ENCODE measurements at regions not wholly inside any gene's neighbourhood (a gene's known extent, or its start where the extent isn't known, plus 50 kb on each side); places are given as distances from the start of the nearest gene placed in this dataset.

DNA sequence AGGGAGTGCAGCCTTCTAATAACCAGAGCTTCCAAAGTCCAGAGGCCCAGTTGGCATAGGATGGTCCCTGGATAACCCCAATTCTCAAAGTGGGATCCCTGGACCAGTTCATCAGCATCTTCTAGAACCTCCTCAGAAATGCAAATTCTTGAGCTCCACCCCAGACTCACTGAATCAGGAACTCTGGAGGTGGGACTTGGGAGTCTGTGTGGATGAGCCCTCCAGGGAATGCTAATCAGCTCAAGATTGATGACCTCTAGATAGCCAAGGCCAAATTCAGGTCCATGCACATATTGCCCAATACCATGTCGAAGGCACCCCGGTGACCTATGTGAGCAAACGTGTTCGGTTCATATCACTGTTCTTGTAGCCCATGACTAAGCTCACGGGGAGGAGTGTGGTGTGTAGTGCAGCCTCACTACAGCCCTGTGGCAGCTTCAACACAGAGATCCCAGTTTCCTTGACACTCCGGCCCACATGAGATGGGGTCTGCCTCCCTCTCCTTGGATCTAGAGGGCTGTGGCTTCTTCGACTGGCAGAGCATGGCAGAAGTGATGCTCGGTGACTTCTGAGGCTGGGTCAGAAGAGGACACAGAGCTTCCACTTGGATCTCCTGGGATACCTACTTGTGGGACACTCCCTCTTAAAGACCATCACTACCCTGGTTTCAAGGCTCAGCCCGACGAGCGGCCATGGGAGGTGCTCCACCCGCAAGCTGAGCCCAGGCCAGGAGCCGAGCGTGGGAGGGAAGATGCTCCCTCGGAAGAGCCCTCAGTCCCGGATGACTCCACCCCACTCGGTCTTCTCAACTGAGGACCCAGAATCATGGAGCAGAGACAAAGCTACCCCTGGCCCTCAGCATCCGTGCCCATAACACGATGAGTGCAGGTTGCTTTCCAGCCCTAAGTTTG lies 151.1 kb upstream of the CST7 start:
- TF ChIP-seq POLR2A (IDR thresholded peaks at IDR 0.05; ENCODE audit: low read length) (no peak), JUN (IDR thresholded peaks at IDR 0.05) (no peak), MAFK (IDR thresholded peaks at IDR 0.05; ENCODE audit: partially characterized antibody) (no peak), NPAS2 (CRISPR knock-in tag; IDR thresholded peaks at IDR 0.05; ENCODE audit: borderline replicate concordance) (no peak), HOXA7 (CRISPR knock-in tag; IDR thresholded peaks at IDR 0.05) (no peak), HDAC2 (IDR thresholded peaks at IDR 0.05) (no peak), EP300 (IDR thresholded peaks at IDR 0.05) (no peak), RAD21 (conservative IDR thresholded peaks at IDR 0.05 in 1 of 2, IDR thresholded peaks at IDR 0.05 in 1 of 2) (no peak), RNF2 (IDR thresholded peaks at IDR 0.05; ENCODE audit: borderline replicate concordance, low read depth) (no peak), ESRRA (IDR thresholded peaks at IDR 0.05; ENCODE audit: borderline replicate concordance, low read length) (no peak)
- TF ChIP-seq, protein P1, sequence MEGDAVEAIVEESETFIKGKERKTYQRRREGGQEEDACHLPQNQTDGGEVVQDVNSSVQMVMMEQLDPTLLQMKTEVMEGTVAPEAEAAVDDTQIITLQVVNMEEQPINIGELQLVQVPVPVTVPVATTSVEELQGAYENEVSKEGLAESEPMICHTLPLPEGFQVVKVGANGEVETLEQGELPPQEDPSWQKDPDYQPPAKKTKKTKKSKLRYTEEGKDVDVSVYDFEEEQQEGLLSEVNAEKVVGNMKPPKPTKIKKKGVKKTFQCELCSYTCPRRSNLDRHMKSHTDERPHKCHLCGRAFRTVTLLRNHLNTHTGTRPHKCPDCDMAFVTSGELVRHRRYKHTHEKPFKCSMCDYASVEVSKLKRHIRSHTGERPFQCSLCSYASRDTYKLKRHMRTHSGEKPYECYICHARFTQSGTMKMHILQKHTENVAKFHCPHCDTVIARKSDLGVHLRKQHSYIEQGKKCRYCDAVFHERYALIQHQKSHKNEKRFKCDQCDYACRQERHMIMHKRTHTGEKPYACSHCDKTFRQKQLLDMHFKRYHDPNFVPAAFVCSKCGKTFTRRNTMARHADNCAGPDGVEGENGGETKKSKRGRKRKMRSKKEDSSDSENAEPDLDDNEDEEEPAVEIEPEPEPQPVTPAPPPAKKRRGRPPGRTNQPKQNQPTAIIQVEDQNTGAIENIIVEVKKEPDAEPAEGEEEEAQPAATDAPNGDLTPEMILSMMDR (IDR thresholded peaks at IDR 0.05) = no peak
- TF ChIP-seq, protein P2, sequence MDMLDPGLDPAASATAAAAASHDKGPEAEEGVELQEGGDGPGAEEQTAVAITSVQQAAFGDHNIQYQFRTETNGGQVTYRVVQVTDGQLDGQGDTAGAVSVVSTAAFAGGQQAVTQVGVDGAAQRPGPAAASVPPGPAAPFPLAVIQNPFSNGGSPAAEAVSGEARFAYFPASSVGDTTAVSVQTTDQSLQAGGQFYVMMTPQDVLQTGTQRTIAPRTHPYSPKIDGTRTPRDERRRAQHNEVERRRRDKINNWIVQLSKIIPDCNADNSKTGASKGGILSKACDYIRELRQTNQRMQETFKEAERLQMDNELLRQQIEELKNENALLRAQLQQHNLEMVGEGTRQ (IDR thresholded peaks at IDR 0.05) = no peak
- TF ChIP-seq, protein P3, sequence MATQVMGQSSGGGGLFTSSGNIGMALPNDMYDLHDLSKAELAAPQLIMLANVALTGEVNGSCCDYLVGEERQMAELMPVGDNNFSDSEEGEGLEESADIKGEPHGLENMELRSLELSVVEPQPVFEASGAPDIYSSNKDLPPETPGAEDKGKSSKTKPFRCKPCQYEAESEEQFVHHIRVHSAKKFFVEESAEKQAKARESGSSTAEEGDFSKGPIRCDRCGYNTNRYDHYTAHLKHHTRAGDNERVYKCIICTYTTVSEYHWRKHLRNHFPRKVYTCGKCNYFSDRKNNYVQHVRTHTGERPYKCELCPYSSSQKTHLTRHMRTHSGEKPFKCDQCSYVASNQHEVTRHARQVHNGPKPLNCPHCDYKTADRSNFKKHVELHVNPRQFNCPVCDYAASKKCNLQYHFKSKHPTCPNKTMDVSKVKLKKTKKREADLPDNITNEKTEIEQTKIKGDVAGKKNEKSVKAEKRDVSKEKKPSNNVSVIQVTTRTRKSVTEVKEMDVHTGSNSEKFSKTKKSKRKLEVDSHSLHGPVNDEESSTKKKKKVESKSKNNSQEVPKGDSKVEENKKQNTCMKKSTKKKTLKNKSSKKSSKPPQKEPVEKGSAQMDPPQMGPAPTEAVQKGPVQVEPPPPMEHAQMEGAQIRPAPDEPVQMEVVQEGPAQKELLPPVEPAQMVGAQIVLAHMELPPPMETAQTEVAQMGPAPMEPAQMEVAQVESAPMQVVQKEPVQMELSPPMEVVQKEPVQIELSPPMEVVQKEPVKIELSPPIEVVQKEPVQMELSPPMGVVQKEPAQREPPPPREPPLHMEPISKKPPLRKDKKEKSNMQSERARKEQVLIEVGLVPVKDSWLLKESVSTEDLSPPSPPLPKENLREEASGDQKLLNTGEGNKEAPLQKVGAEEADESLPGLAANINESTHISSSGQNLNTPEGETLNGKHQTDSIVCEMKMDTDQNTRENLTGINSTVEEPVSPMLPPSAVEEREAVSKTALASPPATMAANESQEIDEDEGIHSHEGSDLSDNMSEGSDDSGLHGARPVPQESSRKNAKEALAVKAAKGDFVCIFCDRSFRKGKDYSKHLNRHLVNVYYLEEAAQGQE (IDR thresholded peaks at IDR 0.05) = no peak

Data from A549 (cell line).